HG02981 (cell line): ENCODE measurements at regions not wholly inside any gene's neighbourhood (a gene's known extent, or its start where the extent isn't known, plus 50 kb on each side); places are given as distances from the start of the nearest gene placed in this dataset.

Source experiments
- ATAC-seq: cut with Tn5 transposase; IDR thresholded peaks from one replicate; pipeline ENCODE4 v1.9.1; 2021; ENCODE audit warnings: mild to moderate bottlenecking, moderate library complexity; ENCODE audit not compliant: unreplicated experiment

DNA sequence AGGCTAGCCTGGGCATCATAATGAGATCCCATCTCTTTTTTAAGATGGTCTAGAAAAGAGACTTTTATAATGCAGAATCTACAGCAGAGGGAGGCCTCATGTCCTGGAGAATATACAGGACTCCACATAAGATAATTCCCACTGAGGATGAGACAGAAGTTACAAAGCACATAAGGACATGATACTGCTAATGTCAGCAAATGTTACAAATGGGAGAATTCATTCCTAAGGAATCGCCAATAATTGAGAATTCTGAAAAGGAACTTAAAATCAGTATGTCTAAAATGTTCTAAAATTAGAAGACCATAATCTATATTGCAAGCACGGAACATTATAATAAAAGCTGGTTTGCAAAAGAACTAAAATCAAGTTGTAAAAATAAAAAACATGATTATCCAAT is 131.6 kb upstream of the PKDCC start:
- ATAC-seq = no peak

DNA sequence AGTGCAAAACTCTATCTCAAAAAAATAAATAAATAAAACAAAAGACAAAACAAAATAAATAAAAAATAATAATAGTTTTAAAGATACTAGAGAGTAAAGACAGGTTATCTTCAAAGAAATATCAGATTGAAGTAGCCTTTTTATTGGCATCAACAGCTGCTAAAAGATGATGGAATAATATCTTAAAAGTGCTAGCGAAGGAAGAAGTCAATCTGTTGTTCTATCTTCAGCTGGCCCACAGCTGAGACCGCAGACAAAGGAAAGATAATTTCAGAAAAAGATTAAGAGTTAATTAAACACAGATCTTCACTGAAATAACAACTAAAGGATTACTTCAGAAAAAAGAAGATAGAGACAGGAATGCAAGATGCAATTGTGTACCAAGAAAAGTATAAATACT is 130.2 kb upstream of the PKDCC start:
- no peak for ATAC-seq

DNA sequence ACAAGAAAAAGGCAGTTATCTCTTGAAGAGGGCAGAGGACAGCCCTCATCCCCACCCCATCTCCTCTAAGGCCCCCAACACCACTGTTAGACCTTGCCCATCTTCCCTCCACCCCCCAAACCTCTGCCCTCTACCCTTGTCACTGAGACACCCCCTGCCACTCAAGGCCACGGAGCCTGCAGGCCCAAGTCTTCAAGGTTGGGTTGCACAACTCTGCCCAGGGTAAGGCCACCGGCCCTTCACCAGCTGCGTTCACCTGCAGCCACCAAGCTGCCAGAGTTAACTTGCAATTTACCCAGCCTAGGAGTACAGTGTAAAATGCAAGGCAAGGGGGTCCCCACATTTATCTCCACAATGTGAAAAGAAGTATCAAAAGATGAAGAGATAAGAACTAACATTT is 128.7 kb upstream of the PKDCC start:
- ATAC-seq = no peak

DNA sequence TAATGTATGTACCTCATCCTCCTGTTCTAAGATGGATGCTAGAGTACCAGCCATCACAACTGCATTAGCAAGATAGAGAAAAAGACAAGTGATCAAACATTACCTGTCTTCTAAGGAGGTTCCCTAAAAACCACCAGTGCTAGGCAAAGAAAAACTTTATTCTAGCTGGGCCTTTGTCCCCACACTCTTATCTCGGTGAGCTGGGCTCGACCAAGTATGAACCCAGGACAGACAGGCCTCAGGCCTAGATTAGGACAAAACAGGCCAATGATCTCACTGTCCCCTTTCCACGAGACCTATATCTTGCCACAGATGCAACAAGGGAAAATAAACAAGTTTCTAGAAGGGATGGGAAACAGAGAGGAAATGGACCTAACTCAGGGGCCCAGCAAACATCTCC is 127.6 kb upstream of the PKDCC start:
- no peak for ATAC-seq

DNA sequence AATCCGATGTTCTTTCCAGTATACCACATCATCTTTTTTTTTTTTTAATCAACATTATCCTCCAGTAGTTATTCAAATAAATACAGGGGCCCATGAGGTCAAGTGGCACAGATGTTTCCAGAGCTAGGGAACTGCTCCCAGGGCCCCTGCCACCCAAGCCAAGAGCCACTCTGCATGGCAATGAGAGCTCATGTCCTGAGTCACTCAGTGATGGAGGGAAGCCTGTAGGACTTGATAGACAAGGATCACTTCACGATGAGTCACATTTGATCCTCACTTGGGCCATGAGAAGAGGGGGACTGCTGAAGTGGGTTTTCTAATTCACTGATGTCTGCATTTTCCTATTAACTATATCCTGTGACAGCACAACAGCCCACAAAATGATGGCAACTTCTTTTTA is 127.0 kb upstream of the PKDCC start:
- ATAC-seq = no peak

DNA sequence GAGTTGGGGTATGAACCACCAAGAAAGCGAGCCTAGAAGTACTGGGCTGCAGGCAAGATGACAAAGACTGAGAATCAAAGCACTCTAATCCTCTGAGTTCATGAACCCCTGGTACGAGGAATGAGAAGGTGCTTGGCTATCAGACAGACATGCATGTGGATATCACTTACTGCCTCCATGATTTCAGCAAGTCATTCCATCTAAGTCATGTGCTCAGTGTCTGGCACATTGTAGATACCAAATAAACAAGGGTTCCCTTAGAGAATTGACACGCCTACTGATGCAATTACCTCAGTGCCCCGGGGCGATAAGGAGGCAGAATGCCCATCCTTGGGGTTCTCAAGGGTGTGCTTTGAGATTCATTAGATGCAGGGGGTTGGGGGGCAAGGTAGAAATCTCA is 125.6 kb upstream of the PKDCC start:
- no peak for ATAC-seq

DNA sequence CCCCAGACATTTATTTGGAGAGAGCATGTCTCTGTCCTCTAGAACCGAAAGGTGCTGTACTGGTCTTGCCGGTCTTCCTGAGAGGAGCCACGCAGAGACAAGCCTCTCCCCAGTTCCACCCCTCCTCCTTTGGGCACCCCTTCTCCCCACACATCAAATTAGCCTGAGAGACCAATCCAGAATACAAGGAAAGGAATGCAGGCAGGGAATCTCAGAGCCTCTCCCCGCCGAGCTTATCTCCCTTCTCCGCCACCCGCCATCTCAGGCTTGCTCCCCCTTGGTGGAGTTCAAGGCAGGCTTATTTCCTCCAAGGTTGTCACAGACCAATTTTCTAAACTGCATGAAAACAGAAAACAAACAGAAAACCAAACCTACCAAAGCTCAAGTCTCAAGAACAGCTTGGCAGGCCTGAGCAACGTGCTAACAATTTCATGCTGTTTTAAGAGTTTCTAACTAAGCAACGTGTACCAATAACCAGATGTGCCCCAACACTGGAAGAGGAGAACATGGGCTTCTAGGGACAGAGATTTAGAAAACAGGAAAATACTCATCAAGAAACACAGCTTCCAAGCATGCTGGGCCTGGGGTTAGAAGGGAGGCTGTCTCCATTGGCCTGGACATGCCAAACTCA is 124.5 kb upstream of the PKDCC start:
- ATAC-seq = no peak

DNA sequence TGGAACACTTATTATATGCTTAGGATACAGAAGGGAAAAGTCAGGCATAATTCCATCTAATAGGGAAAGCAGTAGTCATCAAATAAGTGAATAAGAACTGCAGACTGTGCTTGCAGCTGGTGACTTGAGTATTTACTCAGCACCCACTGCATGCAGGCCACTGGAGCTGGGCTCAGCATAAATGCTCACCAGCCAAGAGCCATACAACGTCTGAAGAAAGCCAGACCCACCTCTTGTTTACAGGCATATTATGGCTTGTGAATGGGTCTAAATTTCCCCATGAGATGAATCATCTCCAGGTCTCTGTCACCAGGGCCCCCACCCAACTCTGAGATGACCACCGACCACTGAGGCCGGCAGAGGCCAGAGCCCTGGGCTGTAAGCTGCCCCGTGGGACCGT is 123.8 kb upstream of the PKDCC start:
- no peak for ATAC-seq

DNA sequence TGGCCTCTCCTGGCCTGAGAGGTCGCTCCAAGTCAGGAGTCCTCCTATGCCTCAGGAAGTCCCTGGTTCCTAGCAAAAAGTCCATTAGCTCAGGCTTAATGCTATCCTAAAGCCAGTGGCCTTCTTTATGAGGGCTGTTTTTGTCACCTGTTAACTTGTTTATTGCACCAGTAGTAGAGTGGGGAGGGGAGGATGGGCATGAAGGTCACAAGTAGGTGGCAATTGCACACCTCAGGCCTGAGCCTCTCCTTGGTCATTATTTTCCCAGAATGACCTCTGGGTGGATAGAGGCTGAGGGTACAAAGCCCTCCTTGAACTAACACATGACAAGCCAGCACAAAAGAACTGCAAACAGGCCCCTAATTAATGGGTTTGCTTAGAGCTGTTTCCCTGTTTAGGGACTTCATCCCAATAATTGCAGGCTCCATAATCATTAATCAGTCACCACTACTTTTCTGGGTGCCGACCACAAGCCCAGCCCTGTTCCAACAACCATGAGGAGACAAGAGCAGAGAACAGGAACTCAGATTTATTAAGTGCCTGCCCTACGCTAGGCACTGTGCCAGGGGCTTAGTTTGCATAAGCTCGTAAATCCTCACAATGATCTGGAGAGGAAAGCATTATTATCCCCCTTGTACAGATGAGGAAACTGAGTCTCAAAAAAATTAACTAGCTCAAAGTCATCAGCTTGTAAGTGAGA is 123.0 kb upstream of the PKDCC start:
- no peak for ATAC-seq

DNA sequence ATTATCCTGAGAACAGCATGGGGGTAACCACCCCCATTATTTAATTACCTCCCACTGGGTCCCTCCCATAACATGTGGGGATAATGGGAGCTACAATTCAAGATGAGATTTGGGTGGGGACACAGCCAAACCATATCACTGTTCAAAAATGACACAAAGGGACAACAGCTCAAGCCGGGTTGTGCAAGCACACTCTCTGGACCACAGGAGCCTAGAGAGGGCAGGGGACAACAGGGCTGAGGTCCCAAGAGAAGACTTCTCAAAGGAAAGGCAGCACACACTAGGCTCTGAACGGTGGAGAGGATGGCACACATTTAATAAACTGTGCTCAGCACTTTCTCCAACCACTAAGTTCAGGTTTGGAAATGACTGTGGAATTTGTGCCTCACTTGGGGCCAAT is 122.1 kb upstream of the PKDCC start:
- ATAC-seq = no peak

DNA sequence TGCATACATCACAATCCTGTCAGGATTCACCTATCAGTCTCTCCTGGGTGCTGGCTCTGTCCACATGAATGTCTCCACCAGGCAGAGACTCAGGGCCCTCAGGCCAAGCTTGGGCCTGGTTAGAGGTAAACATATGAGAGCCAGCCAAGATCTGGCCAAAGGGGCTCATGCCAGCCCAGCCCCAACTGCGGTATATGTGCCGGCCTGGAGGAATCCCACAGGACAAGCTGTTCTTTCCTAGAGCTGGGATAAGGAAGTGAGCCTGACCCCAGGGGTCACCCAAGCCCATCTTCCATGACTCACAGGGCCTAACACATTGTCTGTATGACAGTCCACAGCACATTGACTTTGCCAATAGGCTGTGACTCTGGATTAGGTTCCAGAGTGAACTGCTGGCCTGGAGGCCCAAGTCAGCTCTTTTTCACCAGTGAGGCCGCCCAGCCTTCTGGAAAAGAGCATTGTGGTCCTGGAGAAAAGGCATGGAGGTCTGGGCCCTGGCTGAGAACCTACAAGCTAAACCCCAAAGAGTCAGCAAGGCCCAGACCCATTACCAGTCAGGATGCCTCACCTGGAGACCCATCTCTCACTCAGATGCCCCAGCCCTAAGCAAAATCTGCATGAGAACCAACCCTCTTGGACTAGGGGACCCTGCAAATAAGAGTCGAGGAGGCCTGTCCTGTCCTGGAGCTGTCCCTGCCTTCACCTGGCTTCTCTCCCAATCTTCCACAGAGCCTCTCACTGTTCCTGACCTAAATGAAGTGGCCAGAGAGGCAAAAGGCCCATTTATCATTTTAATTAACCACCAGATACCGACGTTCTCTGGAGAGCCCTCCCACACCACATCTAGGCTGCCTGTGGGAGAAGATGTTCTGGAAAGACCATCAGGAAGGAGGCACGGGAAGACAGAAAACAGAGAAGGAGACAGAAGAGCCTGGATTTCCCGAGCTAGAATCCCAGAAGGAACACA is 120.9 kb upstream of the PKDCC start:
- no peak for ATAC-seq

DNA sequence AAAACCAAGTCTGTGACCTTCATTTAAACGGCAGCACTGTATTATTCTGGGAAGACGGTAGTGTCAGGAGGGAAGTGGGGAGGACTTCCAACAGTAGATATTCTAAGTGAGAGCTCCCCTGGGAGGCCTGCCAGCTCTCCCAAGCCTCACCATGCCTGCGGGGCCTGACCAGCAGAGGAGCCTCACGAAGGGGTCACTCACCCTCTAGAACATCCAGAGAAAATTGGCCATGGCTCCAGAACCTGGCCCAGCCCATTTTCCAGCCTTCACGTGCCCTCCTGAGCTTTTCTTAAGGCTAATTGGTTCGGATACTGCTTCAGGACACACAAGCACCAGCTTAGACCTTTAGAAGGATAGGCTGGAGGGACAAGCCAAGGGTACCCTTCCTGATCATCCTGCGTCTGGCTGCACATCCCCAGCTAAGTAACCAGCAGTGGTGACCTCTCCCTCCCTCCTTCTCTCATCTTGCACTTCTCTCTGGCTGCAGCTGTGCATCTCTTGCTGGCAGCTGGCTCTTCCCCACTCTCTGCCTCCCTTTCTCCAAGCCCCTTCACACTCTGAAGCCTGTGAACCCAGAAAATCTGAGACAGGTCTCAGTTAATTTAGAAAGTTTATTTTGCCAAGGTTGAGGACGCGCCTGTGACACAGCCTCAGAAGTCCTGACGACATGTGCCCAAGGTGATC is 120.1 kb upstream of the PKDCC start:
- no peak for ATAC-seq

DNA sequence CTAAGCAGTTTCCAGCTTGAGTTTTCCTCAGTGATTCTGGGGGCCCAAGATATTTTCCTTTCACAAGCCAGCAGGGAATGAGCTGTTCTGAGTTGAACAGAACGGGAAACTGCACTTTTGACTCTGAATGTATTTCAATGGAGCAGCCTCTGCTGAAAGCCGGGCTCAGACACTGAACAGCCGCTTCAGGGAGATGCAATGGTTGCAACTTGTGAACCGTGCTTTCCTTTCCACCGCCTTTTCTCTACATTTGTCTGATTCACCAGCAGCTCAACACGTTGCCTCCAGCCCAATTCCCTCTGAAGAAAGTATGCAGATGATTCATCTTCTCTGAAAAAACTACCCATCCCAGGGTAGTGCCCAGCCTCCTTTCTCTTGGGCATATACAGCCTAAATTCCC is 119.3 kb upstream of the PKDCC start:
- ATAC-seq = no peak

DNA sequence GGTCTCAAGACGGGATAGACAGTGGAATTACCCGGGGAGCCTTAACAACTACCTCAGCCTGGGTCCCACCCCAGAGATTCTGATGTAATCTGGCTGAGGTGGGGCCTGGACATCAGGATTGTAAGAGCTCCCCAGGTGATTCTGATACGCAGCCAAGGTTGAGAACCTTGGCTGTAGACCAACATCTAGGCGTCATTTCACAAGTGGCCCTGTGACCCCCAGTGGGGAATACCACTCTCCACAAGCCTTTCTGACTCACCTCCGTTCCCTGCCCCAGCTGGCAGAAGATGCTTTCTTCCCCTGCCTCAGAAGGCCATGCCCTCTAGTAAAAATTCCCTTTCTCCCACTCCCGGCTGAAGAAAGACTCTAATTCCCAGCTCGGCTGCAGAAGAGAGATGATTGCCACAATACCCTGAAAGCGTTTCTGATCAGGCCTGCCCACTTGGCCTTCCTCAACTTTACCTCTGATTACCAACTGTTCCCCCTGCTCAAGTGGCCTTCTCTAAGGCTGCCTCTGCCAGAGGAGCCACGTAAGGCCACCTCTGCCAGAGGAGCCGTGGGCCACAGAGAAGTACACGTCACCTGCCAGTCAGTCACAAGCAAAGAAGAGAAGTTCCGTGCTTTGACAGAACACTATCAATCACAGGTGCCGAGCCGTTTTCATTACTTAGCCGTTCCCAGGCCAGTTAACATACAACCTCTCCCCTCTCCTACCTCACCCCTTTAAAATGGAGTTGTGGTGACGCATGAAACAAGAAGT is 116.8 kb upstream of the PKDCC start:
- ATAC-seq = no peak

DNA sequence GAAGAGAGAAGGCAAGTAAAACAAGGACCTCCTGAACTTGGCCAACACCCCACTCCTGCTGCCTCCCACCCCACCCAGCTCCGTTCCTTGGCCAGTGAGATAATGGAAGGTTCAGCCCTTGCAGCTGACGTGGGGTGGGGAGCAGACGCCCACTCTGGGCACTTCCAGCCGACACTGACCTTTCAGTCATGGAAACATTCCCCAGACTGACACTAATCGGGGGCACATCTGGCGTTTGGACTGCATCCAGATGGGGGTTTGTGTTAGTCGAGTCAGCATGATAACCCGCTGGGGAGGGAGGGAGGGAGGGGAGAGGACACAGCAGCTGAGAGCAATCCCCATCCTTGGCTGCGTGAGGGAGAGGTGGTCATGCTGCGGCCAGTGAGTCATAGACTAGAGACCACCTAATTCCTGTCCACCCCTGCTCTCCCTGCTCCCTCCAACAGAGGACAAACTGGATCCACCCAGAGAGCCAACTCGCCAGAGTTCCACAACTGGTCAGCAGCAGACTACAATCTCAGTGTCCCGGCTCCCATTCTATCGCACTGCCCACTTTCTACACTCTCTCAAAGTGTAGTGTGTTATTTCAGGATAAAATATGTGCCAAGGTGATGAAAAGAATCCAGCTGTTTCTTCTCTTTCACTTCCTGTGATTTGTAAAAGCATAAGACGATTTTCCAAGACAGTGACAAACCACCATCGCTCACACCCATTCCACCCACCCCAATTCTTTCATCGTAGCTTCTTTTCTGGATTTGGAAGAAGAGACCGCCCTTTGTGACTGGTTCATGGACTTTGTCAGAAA is 115.4 kb upstream of the PKDCC start:
- ATAC-seq = no peak

DNA sequence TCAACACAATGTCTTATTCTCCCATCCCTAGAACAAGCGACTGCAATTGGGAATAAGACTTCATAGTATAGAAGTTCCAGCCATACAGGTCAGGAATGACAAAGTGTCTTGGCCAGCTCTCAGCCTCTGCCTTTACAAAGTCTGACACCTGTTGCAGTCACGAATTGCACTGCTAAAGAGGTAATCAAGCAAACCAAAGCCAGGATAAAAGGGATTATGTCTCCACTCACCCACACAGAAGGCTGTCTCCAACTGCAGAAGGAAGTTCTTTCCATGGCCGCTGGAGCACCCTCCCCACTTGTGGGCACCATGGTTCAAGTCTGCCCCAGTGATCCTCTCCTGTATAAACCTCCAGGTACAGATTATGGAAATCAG is 114.8 kb upstream of the PKDCC start:
- ATAC-seq = no peak

DNA sequence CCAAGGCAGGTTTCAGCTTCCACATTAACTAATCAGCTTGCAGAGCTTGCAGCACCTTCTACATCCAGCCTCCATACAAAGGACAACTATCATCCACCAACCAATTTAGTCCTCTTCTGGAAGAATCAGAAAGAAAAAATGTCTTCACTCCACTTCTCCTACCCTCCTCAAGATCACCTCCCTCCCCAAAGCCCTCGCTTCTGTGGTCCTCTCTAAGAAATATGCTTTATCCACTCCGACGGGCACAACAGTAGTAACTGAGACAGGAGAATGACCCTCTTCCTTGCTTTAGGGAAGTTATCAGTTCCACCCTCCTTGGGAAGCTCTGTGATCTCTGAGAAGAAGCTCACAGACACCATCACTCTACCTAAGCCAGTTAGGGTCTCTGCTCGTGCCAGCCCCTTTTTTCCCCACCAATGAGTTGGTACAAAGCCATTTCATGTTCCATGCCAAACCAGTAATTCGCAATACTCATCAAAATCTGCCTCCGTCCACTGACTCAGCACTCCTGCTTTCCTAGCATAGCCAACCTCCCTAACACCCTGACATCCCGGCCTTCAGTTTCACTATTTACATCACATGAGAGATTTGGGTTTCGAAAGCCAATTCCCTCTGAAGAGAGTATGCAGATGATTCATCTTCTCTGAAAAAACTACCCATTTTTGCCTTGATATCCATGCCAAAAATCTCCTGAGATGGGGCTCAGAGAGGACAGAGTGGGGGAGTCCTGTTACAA is 114.1 kb upstream of the PKDCC start:
- ATAC-seq = no peak

DNA sequence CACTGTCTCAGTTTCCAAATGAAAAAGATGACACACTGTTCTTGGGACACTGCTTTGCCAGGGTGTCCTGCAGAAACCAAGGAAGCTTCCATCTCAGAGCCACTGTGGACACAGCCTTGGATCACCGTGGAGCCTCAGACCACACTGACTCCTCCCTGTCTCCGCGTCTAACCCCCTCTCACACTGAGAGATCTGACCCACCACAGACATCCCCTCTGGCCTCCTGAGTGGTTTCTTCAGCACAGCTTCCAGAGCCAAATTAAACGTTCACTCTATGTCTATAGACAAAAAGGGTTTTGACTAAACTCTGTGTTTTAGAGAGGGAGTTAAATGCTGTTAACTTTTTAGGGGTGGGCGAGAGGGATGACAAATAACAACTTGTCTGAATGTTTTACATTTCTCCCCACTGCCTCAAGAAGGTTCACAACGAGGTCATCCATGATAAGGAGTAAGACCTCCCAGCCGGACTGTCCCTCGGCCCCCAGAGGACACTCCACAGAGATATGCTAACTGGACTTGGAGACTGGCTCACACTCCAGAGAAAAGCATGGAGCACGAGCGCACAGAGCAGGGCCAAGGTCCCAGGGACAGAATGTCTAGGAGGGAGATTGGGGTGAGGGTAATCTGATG is 113.4 kb upstream of the PKDCC start:
- ATAC-seq = no peak

DNA sequence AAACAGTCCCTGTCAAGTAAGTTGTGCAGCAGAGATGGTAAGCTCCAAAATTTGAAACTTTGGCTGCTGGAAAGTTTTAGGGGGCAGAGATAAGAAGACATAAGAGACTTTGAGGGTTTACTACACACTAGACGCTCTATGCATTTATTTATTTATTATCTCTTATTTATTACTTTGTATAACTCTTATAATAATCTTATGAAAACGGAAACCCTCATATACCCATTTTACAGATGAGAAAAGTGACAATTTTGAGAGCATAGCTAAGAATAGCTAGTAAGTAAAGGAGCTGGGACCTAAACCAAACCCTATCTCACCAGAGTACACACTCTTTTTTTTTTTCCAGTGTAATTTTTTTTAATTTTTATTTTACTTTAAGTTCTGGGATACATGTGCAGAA is 112.8 kb upstream of the PKDCC start:
- ATAC-seq = no peak
